ACHN (cell line): ENCODE measurements at regions not wholly inside any gene's neighbourhood (a gene's known extent, or its start where the extent isn't known, plus 50 kb on each side); places are given as distances from the start of the nearest gene placed in this dataset.
"Not testable (repeated sequence)": the region's sequence is repeated elsewhere in the genome, so short reads cannot be mapped to it uniquely, and the experiment has no call there.

Source experiments
- DNase-seq: peaks from one replicate; pipeline ENCODE4 v3.0.0-alpha.2; 2015
- in situ Hi-C: cut with HindIII; loops from 2 replicates; pipeline ENCODE4 v1.10.0; 2017; ENCODE audit warnings: low sequenced_read_pairs, low pct_ligation_motif_present, low pct_unique_long_range_greater_than_20kb

DNA sequence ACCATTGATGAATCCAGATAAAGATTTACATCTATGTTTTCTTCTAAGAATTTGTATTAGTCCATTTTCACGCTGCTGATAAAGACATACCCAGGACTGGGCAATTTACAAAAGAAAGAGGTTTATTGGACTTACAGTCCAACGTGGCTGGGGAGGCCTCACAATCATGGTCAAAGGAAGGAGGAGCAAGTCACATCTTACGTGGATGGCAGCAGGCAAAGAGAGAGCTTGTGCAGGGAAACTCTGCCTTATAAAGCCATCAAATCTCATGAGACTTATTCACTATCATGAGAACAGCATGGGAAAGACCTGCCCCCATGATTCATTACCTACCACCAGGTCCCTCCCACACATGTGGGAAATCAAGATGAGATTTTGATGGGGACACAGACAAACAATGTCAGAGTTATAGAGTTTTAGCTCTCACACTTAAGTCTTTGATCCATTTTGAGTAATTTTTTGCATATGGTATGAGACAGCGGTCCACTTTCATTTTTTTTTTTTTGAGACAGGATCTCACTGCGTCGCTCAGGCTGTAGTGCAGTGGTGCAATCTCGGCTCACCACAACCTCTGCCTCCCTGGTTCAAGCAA, 53.5 kb upstream of the JADE2 start:
- DNase-seq, in situ Hi-C loops: not testable (repeated sequence)

DNA sequence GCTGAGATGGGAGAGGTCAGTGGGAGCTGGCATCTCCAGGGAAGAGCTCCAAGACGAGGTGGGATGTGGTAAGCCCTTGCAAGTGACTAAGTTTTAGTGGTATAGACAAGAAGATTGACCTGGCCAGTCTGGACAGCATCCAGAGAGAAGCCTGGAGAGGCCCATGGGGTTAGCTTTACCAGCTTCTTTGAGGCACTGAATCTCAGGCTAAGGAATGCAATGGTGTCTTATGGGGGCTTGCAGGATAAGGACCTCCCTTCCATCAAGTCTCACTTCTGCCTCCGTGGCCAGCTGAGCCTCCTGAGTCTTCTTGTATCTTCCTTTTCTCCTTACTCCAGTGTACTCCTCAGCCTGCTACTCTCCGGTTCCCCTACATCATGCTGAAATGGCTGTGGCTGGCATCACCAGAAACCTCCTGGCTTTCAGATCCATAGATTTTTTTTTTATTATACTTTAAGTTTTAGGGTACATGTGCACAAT, 56.5 kb upstream of the JADE2 start:
- DNase-seq = no peak
- in situ Hi-C loops = no loop called here

GRCh38 chr5:134467231-134467630, 55.5 kb upstream of the CDKN2AIPNL start:
- in situ Hi-C loops = no loop called here
- DNase-seq = no peak

GRCh38 chr5:134466241-134467069, 54.8 kb upstream of the CDKN2AIPNL start:
- DNase-seq = peak; percentile 89
- in situ Hi-C loops = no loop called here

- in situ Hi-C loops = no loop called here
- peak; percentile 87 for DNase-seq
Measured at GRCh38 chr5:134465816-134466240, 54.1 kb upstream of the CDKN2AIPNL start.

GRCh38 chr5:134464988-134465815, 53.5 kb upstream of the CDKN2AIPNL start:
- DNase-seq = no peak

GRCh38 chr5:134463991-134464760, 52.5 kb upstream of the CDKN2AIPNL start:
- DNase-seq = no peak
- in situ Hi-C loops = no loop called here

More at GRCh38 chr5:134464988-134465815, 53.5 kb upstream of the CDKN2AIPNL start:
- in situ Hi-C loops = no loop called here

- in situ Hi-C loops = no loop called here
- no peak for DNase-seq
Measured at GRCh38 chr5:134463176-134463720, 51.6 kb upstream of the CDKN2AIPNL start.

DNA sequence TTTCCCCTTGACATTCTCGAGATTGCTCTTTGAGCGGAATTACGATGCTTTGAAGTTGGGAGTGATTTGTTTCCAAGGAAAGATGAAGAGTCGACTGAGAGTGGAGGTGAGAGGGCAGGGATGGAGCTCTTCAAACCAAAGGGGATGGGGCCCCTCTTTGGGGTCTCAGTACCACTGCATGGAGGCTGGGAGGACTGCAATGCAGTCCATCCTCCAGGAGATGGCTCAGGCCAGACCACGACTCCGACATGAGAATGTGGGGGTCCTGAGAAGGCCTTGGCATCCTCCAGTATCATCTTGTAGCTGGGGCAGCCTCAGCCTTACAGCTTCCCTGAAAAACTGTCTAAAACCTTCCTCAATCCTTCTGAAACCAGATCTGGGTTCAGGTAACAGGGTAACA, 51.1 kb upstream of the CDKN2AIPNL start:
- DNase-seq = no peak
- in situ Hi-C loops = no loop called here

DNA sequence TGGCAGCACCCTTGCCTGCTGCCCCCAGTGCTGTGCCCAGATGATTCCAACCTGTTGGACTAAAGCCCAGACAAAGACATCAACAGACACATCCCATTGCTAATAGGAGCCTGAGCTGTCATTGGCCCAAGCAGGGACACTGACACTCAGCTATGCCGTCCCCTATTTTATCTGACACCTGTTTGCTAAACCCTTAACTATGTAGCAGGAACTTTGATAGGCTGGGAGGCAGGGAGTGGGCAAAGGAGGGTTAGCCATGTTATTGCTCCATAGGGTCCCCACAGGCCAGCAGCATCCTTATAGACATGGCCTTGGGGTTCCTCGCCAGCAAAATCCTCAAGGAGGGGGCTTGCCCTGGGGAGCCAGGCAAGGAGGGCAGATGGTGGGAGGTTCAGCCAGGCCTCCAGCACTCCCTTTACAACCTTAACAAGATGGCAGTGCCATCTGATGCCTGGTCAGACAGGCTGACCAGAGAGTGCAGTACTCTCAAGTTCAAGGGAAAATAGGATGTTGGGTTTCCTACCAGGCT, 50.4 kb upstream of the CDKN2AIPNL start:
- in situ Hi-C loops = no loop called here
- DNase-seq = no peak
